ENCODE measurements at regions not wholly inside any gene's neighbourhood (a gene's known extent, or its start where the extent isn't known, plus 50 kb on each side); places are given as distances from the start of the nearest gene placed in this dataset.

DNA sequence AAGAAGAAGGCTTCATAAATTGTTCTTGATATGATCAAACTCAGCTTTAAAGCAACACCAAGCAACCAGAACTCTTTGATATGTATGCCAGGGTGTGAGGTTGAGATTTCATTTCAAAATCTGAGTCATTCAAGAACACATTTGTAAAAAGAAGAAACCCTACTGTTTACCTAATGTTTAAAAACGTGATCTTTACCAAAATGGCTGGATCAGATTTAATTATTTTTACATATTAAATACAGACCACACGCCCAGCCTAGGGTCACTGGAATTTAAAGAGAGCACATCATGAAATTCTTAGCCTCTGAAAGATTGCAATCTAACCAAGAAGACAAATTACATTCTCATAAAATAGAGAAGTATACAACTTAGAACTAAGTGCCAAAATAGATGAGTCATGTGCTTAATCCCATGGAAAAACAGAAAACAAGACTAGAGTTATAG, 206.8 kb upstream of the SMLR1 start:
- TF ChIP-seq POLR2AphosphoS5 (IDR thresholded peaks at IDR 0.05; ENCODE audit: low read depth, low read length) (no peak), CTCF (IDR thresholded peaks at IDR 0.05) (no peak), SIN3A (IDR thresholded peaks at IDR 0.05; ENCODE audit: borderline replicate concordance, insufficient read depth, low read depth, low read length) (no peak), TCF7L2 (IDR thresholded peaks at IDR 0.05; ENCODE audit: low read depth, low read length) (no peak), REST (IDR thresholded peaks at IDR 0.05; ENCODE audit: insufficient read depth in 1 of 2, low read depth in 2 of 2, low read length in 1 of 2) (no peak)
- Histone ChIP-seq H3K4me3 (ENCODE audit: low read depth in 2 of 2, low read length in 2 of 2) (no peak overlapping the region), H3K36me3 (ENCODE audit: control insufficient read depth, insufficient read depth, low read length) (no peaks in the 10 kb centered on the region), H3K27me3 (ENCODE audit: control insufficient read depth, insufficient read depth, low read length) (no peaks in the 10 kb centered on the region), H3K9me3 (ENCODE audit: control insufficient read depth, insufficient read depth, low read depth, low read length) (peaks cover 3% of the 10 kb centered on the region; the same call in 1 of the 2 replicates), H3K4me1 (ENCODE audit: control insufficient read depth, insufficient read depth, low read length) (no peaks in the 10 kb centered on the region), H3K27ac (ENCODE audit: low read length) (no peak overlapping the region)
- intact Hi-C loops (cut with micrococcal nuclease; ENCODE audit: unreplicated experiment), result no loop called here
- in situ Hi-C loops (cut with HindIII; ENCODE audit: low pct_unique_long_range_greater_than_20kb, low sequenced_read_pairs), result no loop called here
- BruUV-seq (replicated peaks), result no TSS peak
- ATAC-seq (no peak), DNase-seq (ENCODE audit: low read depth, low spot score) (no peak)
- ChIA-PET POLR2A (no interaction called here), CTCF (no interaction called here)

DNA sequence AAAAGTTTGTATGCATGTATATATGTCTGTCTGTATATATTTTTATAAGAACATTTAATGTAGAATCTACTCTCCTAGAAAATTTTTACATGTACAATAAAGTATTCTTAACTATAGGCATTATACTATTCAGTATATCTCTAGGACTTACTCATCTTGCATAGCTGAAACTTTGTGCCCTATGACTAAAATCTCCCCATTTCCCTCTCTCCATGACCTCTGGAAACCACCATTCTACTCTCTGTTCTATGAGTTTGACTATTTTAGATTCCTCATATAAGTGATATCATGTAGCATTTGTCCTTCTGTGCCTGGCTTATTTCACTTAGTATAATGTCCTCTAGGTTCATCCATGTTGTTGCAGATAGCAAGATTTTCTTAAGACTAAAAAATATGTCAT, 205.1 kb upstream of the SMLR1 start:
- BruUV-seq (replicated peaks), result no TSS peak
- Histone ChIP-seq H3K27me3 (ENCODE audit: control insufficient read depth, insufficient read depth, low read length) (no peaks in the 10 kb centered on the region), H3K36me3 (ENCODE audit: control insufficient read depth, insufficient read depth, low read length) (no peaks in the 10 kb centered on the region), H3K4me1 (ENCODE audit: control insufficient read depth, insufficient read depth, low read length) (no peaks in the 10 kb centered on the region), H3K9me3 (ENCODE audit: control insufficient read depth, insufficient read depth, low read depth, low read length) (peaks cover 3% of the 10 kb centered on the region; the same call in 1 of the 2 replicates), H3K27ac (ENCODE audit: low read length) (no peak overlapping the region), H3K4me3 (ENCODE audit: low read depth in 2 of 2, low read length in 2 of 2) (no peak overlapping the region)
- DNase-seq (ENCODE audit: low read depth, low spot score), result no peak
- in situ Hi-C loops (cut with HindIII; ENCODE audit: low pct_unique_long_range_greater_than_20kb, low sequenced_read_pairs) (no loop called here), intact Hi-C loops (cut with micrococcal nuclease; ENCODE audit: unreplicated experiment) (no loop called here)
- TF ChIP-seq CTCF (IDR thresholded peaks at IDR 0.05) (no peak), SIN3A (IDR thresholded peaks at IDR 0.05; ENCODE audit: borderline replicate concordance, insufficient read depth, low read depth, low read length) (no peak), TCF7L2 (IDR thresholded peaks at IDR 0.05; ENCODE audit: low read depth, low read length) (no peak), REST (IDR thresholded peaks at IDR 0.05; ENCODE audit: insufficient read depth in 1 of 2, low read depth in 2 of 2, low read length in 1 of 2) (no peak), POLR2AphosphoS5 (IDR thresholded peaks at IDR 0.05; ENCODE audit: low read depth, low read length) (no peak)
- ATAC-seq, result no peak
- ChIA-PET CTCF (no interaction called here), POLR2A (no interaction called here)
